Activated B cell treated with CpG ODN at 0.5 μM for 24 hours (primary cell): ENCODE measurements at regions not wholly inside any gene's neighbourhood (a gene's known extent, or its start where the extent isn't known, plus 50 kb on each side); places are given as distances from the start of the nearest gene placed in this dataset.

Experiments
- ATAC-seq: fragments of 200-7000 bp; cut with Tn5 transposase; one replicate; pipeline ENCODE4 v1.10.0; 2021; ENCODE audit warnings: low read depth, mild to moderate bottlenecking, moderate library complexity
- CTCF ChIA-PET: fragments of 350-600 bp; sonication (Branson Sonifier 250); formaldehyde crosslinking; loops from one replicate; lab custom pipeline; 2021; ENCODE audit warnings: antibody characterized with exemption; lab: Charles Lee
- POLR2A ChIA-PET: fragments of 350-600 bp; sonication (Branson Sonifier 250); formaldehyde crosslinking; loops from one replicate; lab custom pipeline; 2021; ENCODE audit warnings: antibody characterized with exemption; lab: Charles Lee
- DNase-seq: peaks from one replicate; pipeline ENCODE4 v3.0.0; 2022
- H3K27ac Mint-ChIP-seq: one replicate; pipeline ENCODE4 v1.8.0; 2020; ENCODE audit warnings: mixed read lengths
- H3K27me3 Mint-ChIP-seq: one replicate; pipeline ENCODE4 v1.8.0; 2021; ENCODE audit warnings: mixed read lengths
- H3K36me3 Mint-ChIP-seq: one replicate; pipeline ENCODE4 v1.8.0; 2021; ENCODE audit warnings: low read depth, mixed read lengths
- H3K4me1 Mint-ChIP-seq: one replicate; pipeline ENCODE4 v1.8.0; 2021; ENCODE audit warnings: mixed read lengths
- H3K4me3 Mint-ChIP-seq: one replicate; pipeline ENCODE4 v1.8.0; 2020; ENCODE audit warnings: mild to moderate bottlenecking, mixed read lengths
- H3K9me3 Mint-ChIP-seq: one replicate; pipeline ENCODE4 v1.8.0; 2020; ENCODE audit warnings: mixed read lengths
- CTCF ChIP-seq: fragments of 200-600 bp; IDR thresholded peaks from one replicate; pipeline ENCODE4 v1.8.0; 2022; ENCODE audit warnings: antibody characterized with exemption, mild to moderate bottlenecking
- intact Hi-C: fragments of 100-400 bp; cut with micrococcal nuclease; formaldehyde crosslinking; loops from one replicate; pipeline ENCODE4 v1.15.1; 2024

GRCh38 chr3:159881828-159882309 is 106.8 kb upstream of the IL12A start:
- DNase-seq = no peak
- Mint-ChIP-seq H3K4me3 (no peak overlapping the region), H3K27ac (no peak overlapping the region), H3K27me3 (peaks cover 1% of the 10 kb centered on the region), H3K9me3 (no peaks in the 10 kb centered on the region), H3K4me1 (no peaks in the 10 kb centered on the region), H3K36me3 (no peaks in the 10 kb centered on the region)
- ChIA-PET CTCF (interaction anchor here (8.2 kb wide), 1 partner anchor 122 kb away, joined by 290 read pairs; no protein-coding TSS in a partner anchor), POLR2A (no interaction called here)
- intact Hi-C loops = loop anchor here (5.0 kb wide), 1 partner anchor 55 kb away; no protein-coding TSS in a partner anchor
- no peak for TF ChIP-seq CTCF
- ATAC-seq = no peak

- no peak overlapping the region for H3K4me3 Mint-ChIP-seq
- H3K27ac Mint-ChIP-seq = no peak overlapping the region
- no peak for DNase-seq
- no peaks in the 10 kb centered on the region for H3K27me3 Mint-ChIP-seq
- CTCF ChIA-PET = interaction anchor here (6.7 to 8.2 kb wide), 2 partner anchors 107 to 121 kb away, joined by 83 to 290 read pairs; partner anchors contain the start of gene IL12A
- intact Hi-C loops = loop anchor here (5.0 kb wide), 1 partner anchor 55 kb away; no protein-coding TSS in a partner anchor
- no peak for ATAC-seq
- no peaks in the 10 kb centered on the region for H3K36me3 Mint-ChIP-seq
- H3K4me1 Mint-ChIP-seq = no peaks in the 10 kb centered on the region
- TF ChIP-seq CTCF = no peak
- POLR2A ChIA-PET = no interaction called here
- H3K9me3 Mint-ChIP-seq = no peaks in the 10 kb centered on the region
Measured at GRCh38 chr3:159882367-159882766, 106.3 kb upstream of the IL12A start.

- no peaks in the 10 kb centered on the region for H3K4me1 Mint-ChIP-seq
- H3K27ac Mint-ChIP-seq = no peak overlapping the region
- CTCF ChIA-PET = interaction anchor here (1.0 to 8.2 kb wide), 9 partner anchors 9 to 530 kb away, joined by 3 to 290 read pairs (median 14); partner anchors contain the start of gene IL12A
- DNase-seq (no peak), ATAC-seq (no peak)
- H3K4me3 Mint-ChIP-seq = no peak overlapping the region
- H3K9me3 Mint-ChIP-seq = no peaks in the 10 kb centered on the region
- no peaks in the 10 kb centered on the region for H3K36me3 Mint-ChIP-seq
- POLR2A ChIA-PET = interaction anchor here (0.7 kb wide), 1 partner anchor 450 kb away, joined by 5 read pairs; no protein-coding TSS in a partner anchor
- H3K27me3 Mint-ChIP-seq = no peaks in the 10 kb centered on the region
- no peak for TF ChIP-seq CTCF
- intact Hi-C loops = loop anchor here (5.0 kb wide), 1 partner anchor 56 kb away; no protein-coding TSS in a partner anchor
Measured at GRCh38 chr3:159882790-159883779, 105.5 kb upstream of the IL12A start.

- TF ChIP-seq CTCF = no peak
- Mint-ChIP-seq H3K27me3 (no peaks in the 10 kb centered on the region), H3K9me3 (no peaks in the 10 kb centered on the region), H3K4me1 (no peaks in the 10 kb centered on the region), H3K27ac (no peak overlapping the region), H3K36me3 (no peaks in the 10 kb centered on the region), H3K4me3 (no peak overlapping the region)
- ChIA-PET POLR2A (interaction anchor here (0.8 to 2.3 kb wide), 6 partner anchors 38 to 126 kb away, joined by 3 to 13 read pairs (median 6); partner anchors contain the start of gene IL12A), CTCF (interaction anchor here (0.6 to 8.2 kb wide), 31 partner anchors 8 to 602 kb away, joined by 3 to 290 read pairs (median 5); partner anchors contain the start of genes C3orf80 and IL12A)
- intact Hi-C loops = loop anchor here (1.0 to 5.0 kb wide), 9 partner anchors 38 to 1537 kb away; partner anchors contain the start of genes C3orf80 and IL12A
- DNase-seq (no peak), ATAC-seq (peak; percentile 57)
Measured at GRCh38 chr3:159884661-159885402, 103.8 kb upstream of the IL12A start.
